Uterus (tissue), 2 donors: ENCODE measurements at regions not wholly inside any gene's neighbourhood (a gene's known extent, or its start where the extent isn't known, plus 50 kb on each side); places are given as distances from the start of the nearest gene placed in this dataset.

Experiments
- POLR2A ChIP-seq, 2 donors: fragments of 450-650 bp; IDR thresholded peaks; one replicate each; pipeline ENCODE4 v1.6.1; 2016; ENCODE audit warnings: antibody characterized with exemption in 2 of 2, mild to moderate bottlenecking in 1 of 2, moderate library complexity in 1 of 2
- TF ChIP-seq, protein P1 (sequence below), 4 experiments: fragments of 200-600 bp in 2 of 4; fragments of 450-650 bp in 2 of 4; sonication (generic) in 2 of 4; IDR thresholded peaks; one replicate each; pipeline ENCODE4 v1.5.1; 2016 to 2019; ENCODE audit warnings: antibody characterized with exemption in 4 of 4, mild to moderate bottlenecking in 2 of 4, moderate library complexity in 1 of 4

DNA sequence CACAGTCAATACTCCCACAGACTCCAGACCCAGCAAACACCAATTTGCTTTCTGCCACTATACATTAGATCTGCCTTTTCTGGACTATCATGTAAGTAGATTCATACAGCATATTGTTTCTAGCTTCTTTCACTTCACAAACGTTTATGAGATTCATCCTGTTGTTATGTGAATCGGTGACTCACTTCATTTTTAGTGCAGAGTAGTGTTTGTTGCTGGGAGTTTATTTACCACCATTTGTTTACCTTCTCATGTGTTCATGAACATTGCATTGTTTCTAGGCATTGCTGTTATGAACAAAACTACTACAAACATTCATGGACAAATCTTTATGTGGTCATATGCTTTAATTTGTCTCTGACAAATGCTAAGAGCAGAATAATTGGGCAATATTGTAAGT is 807.8 kb upstream of the TMEM132C start:
- no peak for TF ChIP-seq POLR2A (IDR thresholded peaks at IDR 0.05)
- TF ChIP-seq, protein P1, sequence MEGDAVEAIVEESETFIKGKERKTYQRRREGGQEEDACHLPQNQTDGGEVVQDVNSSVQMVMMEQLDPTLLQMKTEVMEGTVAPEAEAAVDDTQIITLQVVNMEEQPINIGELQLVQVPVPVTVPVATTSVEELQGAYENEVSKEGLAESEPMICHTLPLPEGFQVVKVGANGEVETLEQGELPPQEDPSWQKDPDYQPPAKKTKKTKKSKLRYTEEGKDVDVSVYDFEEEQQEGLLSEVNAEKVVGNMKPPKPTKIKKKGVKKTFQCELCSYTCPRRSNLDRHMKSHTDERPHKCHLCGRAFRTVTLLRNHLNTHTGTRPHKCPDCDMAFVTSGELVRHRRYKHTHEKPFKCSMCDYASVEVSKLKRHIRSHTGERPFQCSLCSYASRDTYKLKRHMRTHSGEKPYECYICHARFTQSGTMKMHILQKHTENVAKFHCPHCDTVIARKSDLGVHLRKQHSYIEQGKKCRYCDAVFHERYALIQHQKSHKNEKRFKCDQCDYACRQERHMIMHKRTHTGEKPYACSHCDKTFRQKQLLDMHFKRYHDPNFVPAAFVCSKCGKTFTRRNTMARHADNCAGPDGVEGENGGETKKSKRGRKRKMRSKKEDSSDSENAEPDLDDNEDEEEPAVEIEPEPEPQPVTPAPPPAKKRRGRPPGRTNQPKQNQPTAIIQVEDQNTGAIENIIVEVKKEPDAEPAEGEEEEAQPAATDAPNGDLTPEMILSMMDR (IDR thresholded peaks at IDR 0.05) = no peak
